Ectodermal cell (in vitro differentiated cells): ENCODE measurements at regions not wholly inside any gene's neighbourhood (a gene's known extent, or its start where the extent isn't known, plus 50 kb on each side); places are given as distances from the start of the nearest gene placed in this dataset.

Experiments used
- H3K27ac ChIP-seq: 2 replicates; pipeline ENCODE4 v1.7.0; 2013; ENCODE audit warnings: mild to moderate bottlenecking, low read depth, low read length; ENCODE audit not compliant: insufficient read depth, poor library complexity, severe bottlenecking
- H3K27me3 ChIP-seq: 2 replicates; pipeline ENCODE4 v1.7.0; 2013; ENCODE audit warnings: mild to moderate bottlenecking, low read length; ENCODE audit not compliant: insufficient read depth, control insufficient read depth, poor library complexity, severe bottlenecking
- H3K36me3 ChIP-seq: one replicate; pipeline ENCODE4 v1.7.0; 2013; ENCODE audit warnings: low read length; ENCODE audit not compliant: control insufficient read depth, insufficient read depth
- H3K4me1 ChIP-seq: one replicate; pipeline ENCODE4 v1.7.0; 2013; ENCODE audit warnings: low read length; ENCODE audit not compliant: control insufficient read depth, insufficient read depth
- H3K4me3 ChIP-seq: 2 replicates; pipeline ENCODE4 v1.7.0; 2013; ENCODE audit warnings: low read depth, low read length, control low read depth; ENCODE audit not compliant: insufficient read depth
- H3K9me3 ChIP-seq: 2 replicates; pipeline ENCODE4 v1.7.0; 2013; ENCODE audit warnings: mild to moderate bottlenecking, low read length, moderate library complexity; ENCODE audit not compliant: control insufficient read depth
- WGBS, 2 experiments: methylation state at CpG; one replicate each; pipeline ENCODE4 v1.1.7; 2013; ENCODE audit warnings: missing lambda C conversion rate in 2 of 2; 5-methylcytosine and 5-hydroxymethylcytosine counted together

DNA sequence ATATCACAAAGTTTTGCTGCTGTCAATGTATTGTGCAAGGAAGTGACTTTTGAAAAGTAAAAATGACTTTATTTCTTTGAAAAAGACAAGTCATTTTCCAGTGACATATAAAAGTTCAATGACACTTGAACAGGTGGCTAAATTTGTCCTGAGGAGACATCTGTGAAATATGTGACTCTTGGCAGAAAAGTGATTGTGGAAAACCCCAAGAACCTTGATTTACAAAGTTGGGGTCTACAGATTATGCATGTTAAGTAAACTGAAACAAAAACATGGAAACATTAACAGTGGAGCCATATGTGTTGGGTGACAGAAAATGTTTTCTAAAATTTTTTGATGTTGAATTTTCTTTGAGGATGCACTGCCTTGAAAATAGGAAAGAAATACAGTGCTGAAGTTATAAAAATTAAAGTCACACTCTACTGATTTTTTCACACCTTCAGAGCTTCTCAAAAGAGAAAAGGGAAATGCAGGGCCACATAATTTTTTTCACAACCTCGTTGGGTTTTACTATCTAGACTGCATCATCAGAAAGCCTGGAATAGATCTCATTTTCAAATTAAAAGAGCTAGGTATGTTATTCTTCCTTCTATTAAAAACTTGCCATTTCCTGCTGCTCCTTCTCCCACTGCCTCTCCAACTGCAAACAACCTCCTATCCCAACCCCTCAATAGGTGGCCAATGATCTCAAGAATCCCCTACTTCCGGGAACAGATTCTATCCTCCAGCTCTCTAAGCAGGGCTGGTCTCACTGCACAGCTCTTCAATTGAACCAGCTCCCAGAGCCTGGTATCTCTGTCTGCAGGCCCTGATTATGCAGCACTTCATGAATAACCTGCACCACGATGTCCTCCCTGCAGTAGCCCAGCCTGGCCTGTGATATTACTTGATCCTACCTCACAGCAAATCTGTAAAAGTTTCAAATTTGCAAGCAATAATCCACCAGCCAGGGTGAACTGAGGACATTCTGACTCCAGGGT lies 570.8 kb upstream of the CPEB2 start:
- H3K27me3 ChIP-seq: no peaks in the 10 kb centered on the region
- 65 to 70% methylated on average over 3 of the region's 3 CpGs for WGBS, 2 experiments
- peaks cover 3% of the 10 kb centered on the region for H3K9me3 ChIP-seq
- H3K27ac ChIP-seq: no peak overlapping the region
- no peaks in the 10 kb centered on the region for H3K36me3 ChIP-seq
- no peaks in the 10 kb centered on the region for H3K4me1 ChIP-seq
- no peak overlapping the region for H3K4me3 ChIP-seq

DNA sequence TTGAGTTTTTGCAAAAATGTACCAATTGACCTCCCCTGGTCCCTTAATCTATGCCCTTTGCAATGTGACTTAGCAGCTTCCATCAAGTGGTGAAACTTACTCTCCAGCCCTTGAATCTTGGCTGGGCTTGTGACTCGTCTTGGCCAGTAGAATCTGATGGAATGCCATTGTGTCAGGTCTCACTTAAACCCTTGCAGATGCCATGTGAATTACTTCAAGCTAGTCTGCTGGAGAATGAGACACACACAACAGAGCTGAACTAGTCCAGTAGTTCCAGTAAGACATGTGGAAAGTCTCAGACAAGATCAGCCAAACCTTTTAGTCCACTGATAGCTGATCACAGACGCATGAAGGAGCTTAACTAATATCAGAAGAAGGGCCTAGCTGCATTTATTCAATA lies 567.8 kb upstream of the CPEB2 start:
- WGBS, 2 experiments: 87 to 89% methylated on average over 2 of the region's 2 CpGs
- no peaks in the 10 kb centered on the region for H3K27me3 ChIP-seq
- no peaks in the 10 kb centered on the region for H3K9me3 ChIP-seq
- H3K36me3 ChIP-seq: no peaks in the 10 kb centered on the region
- no peaks in the 10 kb centered on the region for H3K4me1 ChIP-seq
- H3K4me3 ChIP-seq: no peak overlapping the region
- no peak overlapping the region for H3K27ac ChIP-seq

DNA sequence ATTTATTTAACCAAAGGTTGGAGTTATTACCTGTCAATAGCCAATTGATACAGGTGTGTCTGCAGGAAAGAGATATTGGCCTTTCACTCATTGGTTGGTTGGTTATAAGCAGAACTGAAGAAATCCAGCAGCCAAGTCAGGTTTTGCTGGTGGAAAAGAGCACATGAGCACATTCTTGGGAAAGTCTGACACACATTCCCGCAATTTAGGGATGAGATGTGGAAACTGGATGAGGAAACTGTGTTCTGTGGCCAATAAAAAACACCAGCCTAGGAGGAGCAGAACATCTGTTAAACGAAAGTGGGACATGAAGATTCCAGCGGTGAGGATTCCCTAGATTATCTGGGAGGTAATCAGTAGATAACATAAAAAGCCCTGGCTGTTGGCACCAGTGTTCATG lies 567.4 kb upstream of the CPEB2 start:
- WGBS, 2 experiments: 91 to 96% methylated on average over 2 of the region's 3 CpGs
- H3K36me3 ChIP-seq: no peaks in the 10 kb centered on the region
- H3K27me3 ChIP-seq: no peaks in the 10 kb centered on the region
- H3K4me1 ChIP-seq: no peaks in the 10 kb centered on the region
- H3K4me3 ChIP-seq: no peak overlapping the region
- no peak overlapping the region for H3K27ac ChIP-seq
- no peaks in the 10 kb centered on the region for H3K9me3 ChIP-seq

DNA sequence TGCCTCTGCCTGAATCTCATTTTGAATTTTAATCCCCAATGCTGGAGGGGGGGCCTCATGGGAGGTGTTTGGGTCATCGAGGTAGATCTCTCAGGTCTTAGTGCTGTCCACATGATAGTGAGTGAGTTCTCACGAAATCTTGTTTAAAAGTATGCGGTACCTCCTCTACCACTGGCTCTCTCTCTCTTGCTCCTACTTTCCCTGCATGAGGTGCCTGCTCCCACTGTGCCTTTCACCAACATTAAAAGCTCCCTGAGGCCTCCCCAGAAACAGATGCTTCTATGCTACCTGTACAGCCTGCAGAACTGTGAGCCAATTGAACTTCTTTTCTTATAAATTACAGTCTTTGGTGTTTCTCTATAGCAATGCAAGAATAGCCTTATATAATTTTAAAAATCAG lies 560.7 kb upstream of the CPEB2 start:
- 46 to 51% methylated on average over 3 of the region's 3 CpGs for WGBS, 2 experiments
- no peaks in the 10 kb centered on the region for H3K27me3 ChIP-seq

DNA sequence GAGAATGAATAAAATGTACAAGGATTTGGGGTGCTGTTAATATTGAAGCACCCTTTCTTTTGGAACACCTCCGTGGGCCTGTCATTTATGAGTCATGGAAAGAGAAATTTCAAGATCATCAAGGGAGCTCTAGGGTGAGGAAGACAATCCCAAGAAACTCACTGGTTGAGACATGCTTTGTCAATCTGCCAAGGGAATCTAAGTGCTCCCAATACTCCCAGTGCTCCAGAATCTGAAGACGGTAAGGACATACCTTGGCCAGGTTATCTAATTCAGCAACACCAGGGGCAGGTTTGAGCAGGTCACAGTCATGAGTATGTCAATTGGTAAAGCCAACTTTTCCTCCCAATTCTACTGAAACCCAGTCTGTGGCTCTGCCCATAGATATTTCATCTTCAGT lies 556.4 kb upstream of the CPEB2 start:
- H3K4me1 ChIP-seq: no peaks in the 10 kb centered on the region
- no peak overlapping the region for H3K27ac ChIP-seq
- H3K9me3 ChIP-seq: no peaks in the 10 kb centered on the region
- no peaks in the 10 kb centered on the region for H3K27me3 ChIP-seq
- WGBS, 2 experiments: 91 to 94% methylated on average over 2 of the region's 2 CpGs
- no peaks in the 10 kb centered on the region for H3K36me3 ChIP-seq
- H3K4me3 ChIP-seq: no peak overlapping the region

More for the DNA sequence above, 560.7 kb upstream of the CPEB2 start:
- no peak overlapping the region for H3K4me3 ChIP-seq
- H3K36me3 ChIP-seq: no peaks in the 10 kb centered on the region
- H3K27ac ChIP-seq: no peak overlapping the region
- H3K4me1 ChIP-seq: no peaks in the 10 kb centered on the region
- no peaks in the 10 kb centered on the region for H3K9me3 ChIP-seq

DNA sequence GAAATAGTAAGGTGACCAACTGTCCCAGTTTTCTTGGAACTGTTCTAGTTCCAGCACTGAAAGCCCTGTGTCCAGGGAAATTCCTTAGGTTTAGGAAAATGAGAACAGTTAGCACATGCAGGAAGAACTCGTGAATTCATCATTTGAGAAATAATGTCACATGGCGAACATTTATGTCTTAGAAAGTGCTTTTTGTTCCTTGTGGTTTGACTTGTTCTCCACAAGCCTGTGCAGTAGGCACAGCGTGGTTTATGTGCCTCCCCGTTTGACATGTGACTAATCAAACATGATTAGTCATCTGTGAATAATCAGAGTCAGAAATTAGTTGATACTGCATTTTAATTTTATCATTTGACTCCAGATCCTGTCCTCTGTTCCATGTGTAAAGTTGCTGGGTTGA lies 556.0 kb upstream of the CPEB2 start:
- H3K27ac ChIP-seq: no peak overlapping the region
- H3K4me3 ChIP-seq: no peak overlapping the region
- no peaks in the 10 kb centered on the region for H3K36me3 ChIP-seq
- 68 to 75% methylated on average over 4 of the region's 4 CpGs for WGBS, 2 experiments
- no peaks in the 10 kb centered on the region for H3K27me3 ChIP-seq
- H3K4me1 ChIP-seq: no peaks in the 10 kb centered on the region
- no peaks in the 10 kb centered on the region for H3K9me3 ChIP-seq

DNA sequence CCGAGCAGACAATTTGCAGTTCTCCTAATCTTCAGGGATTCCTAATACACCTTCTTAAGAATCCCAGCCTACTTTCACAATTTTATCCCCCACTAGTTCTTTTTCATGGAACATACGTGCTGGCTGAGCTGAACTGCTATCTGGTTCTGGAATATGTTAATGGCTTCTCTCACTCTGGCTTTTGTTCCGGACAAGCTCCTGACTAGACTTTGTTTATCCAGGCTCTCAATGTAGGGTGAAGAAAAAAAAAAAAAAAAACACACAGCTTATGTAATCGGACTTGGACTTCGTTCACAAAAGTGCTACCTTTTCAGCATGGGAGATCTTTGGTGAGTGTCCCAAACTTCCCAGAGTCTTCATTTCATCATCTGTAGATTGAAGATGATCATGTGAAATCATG lies 555.4 kb upstream of the CPEB2 start:
- H3K27ac ChIP-seq: no peak overlapping the region
- no peak overlapping the region for H3K4me3 ChIP-seq
- no peaks in the 10 kb centered on the region for H3K27me3 ChIP-seq
- H3K36me3 ChIP-seq: no peaks in the 10 kb centered on the region
- 89 to 93% methylated on average over 4 to 5 of the region's 5 CpGs for WGBS, 2 experiments
- H3K4me1 ChIP-seq: no peaks in the 10 kb centered on the region
- no peaks in the 10 kb centered on the region for H3K9me3 ChIP-seq

DNA sequence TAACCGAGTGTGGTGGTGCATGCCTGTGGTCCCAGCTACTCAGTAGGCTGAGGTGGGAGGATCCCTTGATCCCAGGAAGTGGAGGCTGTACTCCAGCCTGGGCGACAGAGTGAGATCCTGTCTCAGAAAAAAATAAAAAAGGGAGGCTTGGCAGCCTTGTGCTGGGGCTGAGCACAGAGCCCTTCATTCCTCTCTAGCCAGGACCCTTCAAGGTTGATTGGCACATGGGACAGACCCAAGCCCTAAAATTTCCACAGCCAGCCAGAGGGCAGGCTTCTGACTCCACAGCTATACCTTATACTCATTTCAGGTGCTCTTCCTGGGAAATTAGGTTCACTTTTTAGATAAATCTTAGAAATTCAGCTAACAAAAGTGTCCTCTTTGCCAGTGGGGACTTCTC lies 553.0 kb upstream of the CPEB2 start:
- no peaks in the 10 kb centered on the region for H3K9me3 ChIP-seq
- WGBS, 2 experiments: 93 to 96% methylated on average over 2 of the region's 2 CpGs
- no peaks in the 10 kb centered on the region for H3K36me3 ChIP-seq
- no peaks in the 10 kb centered on the region for H3K4me1 ChIP-seq
- H3K27me3 ChIP-seq: no peaks in the 10 kb centered on the region
- no peak overlapping the region for H3K27ac ChIP-seq
- H3K4me3 ChIP-seq: no peak overlapping the region

DNA sequence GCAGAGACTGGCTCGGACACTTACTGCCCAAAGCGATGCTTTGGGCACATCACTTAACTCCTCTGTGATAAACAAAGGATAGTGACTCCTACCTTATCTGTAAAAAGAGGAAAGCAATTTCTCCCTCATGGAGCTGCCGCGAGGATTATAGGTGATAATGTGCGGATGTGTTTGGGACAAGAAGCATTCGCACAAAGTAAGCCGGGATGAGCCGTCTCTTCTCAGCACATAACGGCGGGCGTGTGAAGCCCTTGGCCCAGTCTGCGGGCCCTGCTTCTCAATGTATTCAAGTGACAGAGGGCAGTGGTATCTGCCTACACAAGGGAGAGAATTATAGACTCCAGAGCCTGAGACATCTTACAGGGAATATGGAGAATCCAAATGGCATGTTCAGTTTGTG lies 550.3 kb upstream of the CPEB2 start:
- H3K27ac ChIP-seq: no peak overlapping the region
- H3K9me3 ChIP-seq: no peaks in the 10 kb centered on the region
- H3K4me1 ChIP-seq: no peaks in the 10 kb centered on the region
- WGBS, 2 experiments: 96 to 97% methylated on average over 12 of the region's 12 CpGs
- H3K36me3 ChIP-seq: no peaks in the 10 kb centered on the region
- no peaks in the 10 kb centered on the region for H3K27me3 ChIP-seq
- H3K4me3 ChIP-seq: no peak overlapping the region

DNA sequence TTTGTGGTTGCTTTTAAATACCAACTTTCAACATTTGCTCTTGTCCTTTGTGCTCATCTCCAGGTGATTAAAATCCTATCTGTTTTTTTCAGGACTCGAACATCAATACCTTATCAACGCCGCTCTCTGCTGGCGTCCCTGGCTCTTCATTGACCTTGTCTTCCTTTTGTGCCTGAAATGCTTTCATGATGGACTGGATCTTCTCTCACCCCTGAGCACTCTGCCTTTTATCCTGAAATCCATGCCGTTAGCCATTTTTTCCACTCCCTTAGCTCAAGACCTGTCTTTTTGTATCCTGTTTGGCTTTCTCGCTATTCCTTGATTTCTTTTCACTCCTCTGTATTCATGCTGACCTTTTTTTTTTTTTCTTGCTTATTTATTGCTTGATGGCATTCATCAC lies 549.5 kb upstream of the CPEB2 start:
- Histone ChIP-seq H3K9me3 (no peaks in the 10 kb centered on the region), H3K27me3 (no peaks in the 10 kb centered on the region), H3K4me1 (no peaks in the 10 kb centered on the region), H3K27ac (no peak overlapping the region), H3K36me3 (no peaks in the 10 kb centered on the region), H3K4me3 (no peak overlapping the region)
- 86 to 92% methylated on average over 6 of the region's 6 CpGs for WGBS, 2 experiments
